Astrocyte (in vitro differentiated cells and primary cell): ENCODE measurements at regions not wholly inside any gene's neighbourhood (a gene's known extent, or its start where the extent isn't known, plus 50 kb on each side); places are given as distances from the start of the nearest gene placed in this dataset.
"Not testable (repeated sequence)": the region's sequence is repeated elsewhere in the genome, so short reads cannot be mapped to it uniquely, and the experiment has no call there.

Experiments
- DNase-seq: peaks from one replicate; pipeline ENCODE4 v3.0.0-alpha.2; 2010; ENCODE audit warnings: low read depth
- FAIRE-seq: peaks from 2 replicates; lab custom pipeline; 2011; peaks lifted over from hg19 to GRCh38; lab: Jason Lieb, UNC
- H2AFZ ChIP-seq: 2 replicates; pipeline ENCODE4 v1.6.0; 2012; ENCODE audit warnings: low read depth, low read length, inconsistent platforms
- H3K27ac ChIP-seq: 2 replicates; pipeline ENCODE4 v1.5.1; 2011; ENCODE audit warnings: low read depth, low read length, inconsistent platforms
- H3K27me3 ChIP-seq: 2 replicates; pipeline ENCODE4 v1.6.0; 2011; ENCODE audit warnings: low read length, inconsistent platforms; ENCODE audit not compliant: insufficient read depth
- H3K36me3 ChIP-seq: 2 replicates; pipeline ENCODE4 v1.5.1; 2011; ENCODE audit warnings: low read length, inconsistent platforms; ENCODE audit not compliant: insufficient read depth
- H3K4me1 ChIP-seq: 2 replicates; pipeline ENCODE4 v1.5.1; 2011; ENCODE audit warnings: low read length, inconsistent platforms; ENCODE audit not compliant: insufficient read depth
- H3K4me2 ChIP-seq: 2 replicates; pipeline ENCODE4 v1.6.0; 2012; ENCODE audit warnings: low read length, inconsistent platforms
- H3K4me3 ChIP-seq: 2 replicates; pipeline ENCODE4 v1.5.1; 2011; ENCODE audit warnings: low read depth, mild to moderate bottlenecking, low read length, inconsistent platforms; ENCODE audit not compliant: insufficient read depth
- H3K79me2 ChIP-seq: 2 replicates; pipeline ENCODE4 v1.6.0; 2012; ENCODE audit warnings: mild to moderate bottlenecking, low read length, inconsistent platforms; ENCODE audit not compliant: insufficient read depth
- H3K9ac ChIP-seq: 2 replicates; pipeline ENCODE4 v1.6.0; 2012; ENCODE audit warnings: mild to moderate bottlenecking, low read length, inconsistent platforms
- H3K9me3 ChIP-seq: 2 replicates; pipeline ENCODE4 v1.5.1; 2012; ENCODE audit warnings: low read depth, mild to moderate bottlenecking, low read length, inconsistent platforms; ENCODE audit not compliant: insufficient read depth
- H4K20me1 ChIP-seq: 2 replicates; pipeline ENCODE4 v1.6.0; 2012; ENCODE audit warnings: low read length, inconsistent platforms; ENCODE audit not compliant: insufficient read depth
- H3K27ac Mint-ChIP-seq: one replicate; pipeline ENCODE4 v1.8.0; 2021; ENCODE audit warnings: mild to moderate bottlenecking, mixed read lengths; ENCODE audit not compliant: unreplicated experiment
- H3K27me3 Mint-ChIP-seq: one replicate; pipeline ENCODE4 v1.8.0; 2021; ENCODE audit warnings: low read depth, mixed read lengths; ENCODE audit not compliant: unreplicated experiment
- H3K36me3 Mint-ChIP-seq: one replicate; pipeline ENCODE4 v1.8.0; 2021; ENCODE audit warnings: low read depth, mixed read lengths; ENCODE audit not compliant: unreplicated experiment
- H3K4me1 Mint-ChIP-seq: one replicate; pipeline ENCODE4 v1.8.0; 2021; ENCODE audit warnings: low read depth, mixed read lengths; ENCODE audit not compliant: unreplicated experiment
- H3K4me3 Mint-ChIP-seq: one replicate; pipeline ENCODE4 v1.8.0; 2021; ENCODE audit warnings: mild to moderate bottlenecking, moderate library complexity, mixed read lengths; ENCODE audit not compliant: unreplicated experiment
- H3K9me3 Mint-ChIP-seq: one replicate; pipeline ENCODE4 v1.8.0; 2021; ENCODE audit warnings: mild to moderate bottlenecking, mixed read lengths; ENCODE audit not compliant: unreplicated experiment
- CTCF ChIP-seq: IDR thresholded peaks from 2 replicates; pipeline ENCODE4 v1.5.1; 2011; ENCODE audit warnings: low read depth, mild to moderate bottlenecking, inconsistent platforms, low read length, moderate library complexity; ENCODE audit not compliant: insufficient read depth
- EZH2 ChIP-seq: IDR thresholded peaks from 2 replicates; pipeline ENCODE4 v1.6.1; 2012; ENCODE audit warnings: mild to moderate bottlenecking, low read length, inconsistent platforms; ENCODE audit not compliant: insufficient read depth

- FAIRE-seq: no peak
- peaks cover 19% of the 10 kb centered on the region for H3K4me1 Mint-ChIP-seq
- Histone ChIP-seq H3K4me3 (no peak overlapping the region), H2AFZ (no peak overlapping the region), H4K20me1 (no peaks in the 10 kb centered on the region), H3K36me3 (no peaks in the 10 kb centered on the region), H3K27ac (no peak overlapping the region), H3K4me2 (no peak overlapping the region), H3K27me3 (no peaks in the 10 kb centered on the region), H3K9ac (no peak overlapping the region), H3K4me1 (no peaks in the 10 kb centered on the region), H3K79me2 (no peaks in the 10 kb centered on the region), H3K9me3 (no peaks in the 10 kb centered on the region)
- H3K27ac Mint-ChIP-seq: no peak overlapping the region
- H3K4me3 Mint-ChIP-seq: no peak overlapping the region
- peaks cover 2% of the 10 kb centered on the region for H3K36me3 Mint-ChIP-seq
- DNase-seq: peak; percentile 56
- no peak for TF ChIP-seq CTCF
- no peak for TF ChIP-seq EZH2
- H3K27me3 Mint-ChIP-seq: no peaks in the 10 kb centered on the region
- peaks cover 2% of the 10 kb centered on the region for H3K9me3 Mint-ChIP-seq
Measured at GRCh38 chr4:78710536-78710935, 65.6 kb upstream of the BMP2K start.

- no peak overlapping the region for H2AFZ ChIP-seq
- H3K4me1 ChIP-seq: no peaks in the 10 kb centered on the region
- H3K36me3 ChIP-seq: no peaks in the 10 kb centered on the region
- H3K4me2 ChIP-seq: no peak overlapping the region
- H3K79me2 ChIP-seq: no peaks in the 10 kb centered on the region
- H3K4me3 Mint-ChIP-seq: no peak overlapping the region
- FAIRE-seq (no peak), DNase-seq (no peak)
- H3K4me1 Mint-ChIP-seq: peaks cover 13% of the 10 kb centered on the region
- no peaks in the 10 kb centered on the region for H3K9me3 ChIP-seq
- no peak overlapping the region for H3K27ac ChIP-seq
- TF ChIP-seq CTCF (no peak), EZH2 (no peak)
- no peaks in the 10 kb centered on the region for H4K20me1 ChIP-seq
- H3K27ac Mint-ChIP-seq: no peak overlapping the region
- H3K36me3 Mint-ChIP-seq: peaks cover 2% of the 10 kb centered on the region
- H3K27me3 Mint-ChIP-seq: peaks cover 2% of the 10 kb centered on the region
- no peak overlapping the region for H3K9ac ChIP-seq
- no peak overlapping the region for H3K4me3 ChIP-seq
- peaks cover 2% of the 10 kb centered on the region for H3K9me3 Mint-ChIP-seq
- no peaks in the 10 kb centered on the region for H3K27me3 ChIP-seq
Measured at GRCh38 chr4:78711676-78712075, 64.5 kb upstream of the BMP2K start.

- H3K4me2 ChIP-seq, FAIRE-seq, H3K4me3 ChIP-seq, H3K9me3 Mint-ChIP-seq, H3K9me3 ChIP-seq, H3K27ac ChIP-seq, H3K36me3 ChIP-seq, H2AFZ ChIP-seq, H3K27ac Mint-ChIP-seq, H4K20me1 ChIP-seq, H3K9ac ChIP-seq, H3K4me3 Mint-ChIP-seq, H3K27me3 Mint-ChIP-seq, H3K4me1 Mint-ChIP-seq, DNase-seq, H3K27me3 ChIP-seq, H3K79me2 ChIP-seq, H3K4me1 ChIP-seq, H3K36me3 Mint-ChIP-seq: not testable (repeated sequence)
Measured at GRCh38 chr4:78714598-78714997, 61.6 kb upstream of the BMP2K start.

- H3K4me3 Mint-ChIP-seq, DNase-seq, H3K27me3 ChIP-seq, H3K4me1 Mint-ChIP-seq, H3K4me3 ChIP-seq, H3K36me3 ChIP-seq, H4K20me1 ChIP-seq, H3K9me3 Mint-ChIP-seq, H3K27ac ChIP-seq, H3K4me1 ChIP-seq, H3K27ac Mint-ChIP-seq, FAIRE-seq, H2AFZ ChIP-seq, H3K79me2 ChIP-seq, H3K9ac ChIP-seq, H3K36me3 Mint-ChIP-seq, H3K27me3 Mint-ChIP-seq, H3K9me3 ChIP-seq, H3K4me2 ChIP-seq: not testable (repeated sequence)
Measured at GRCh38 chr4:78715372-78715771, 60.8 kb upstream of the BMP2K start.

- not testable (repeated sequence) for H3K27me3 Mint-ChIP-seq
Measured at GRCh38 chr4:78717712-78718111, 58.4 kb upstream of the BMP2K start.

More at GRCh38 chr4:78717712-78718111, 58.4 kb upstream of the BMP2K start:
- not testable (repeated sequence) for H3K4me3 Mint-ChIP-seq, DNase-seq, H3K36me3 ChIP-seq, H3K4me2 ChIP-seq, H3K9me3 Mint-ChIP-seq, H4K20me1 ChIP-seq, H2AFZ ChIP-seq, H3K36me3 Mint-ChIP-seq, H3K27ac Mint-ChIP-seq, FAIRE-seq, H3K9me3 ChIP-seq, H3K27me3 ChIP-seq, H3K9ac ChIP-seq, H3K79me2 ChIP-seq, H3K4me1 Mint-ChIP-seq, H3K27ac ChIP-seq, H3K4me3 ChIP-seq, H3K4me1 ChIP-seq
